ENCODE measurements at regions not wholly inside any gene's neighbourhood (a gene's known extent, or its start where the extent isn't known, plus 50 kb on each side); places are given as distances from the start of the nearest gene placed in this dataset.

DNA sequence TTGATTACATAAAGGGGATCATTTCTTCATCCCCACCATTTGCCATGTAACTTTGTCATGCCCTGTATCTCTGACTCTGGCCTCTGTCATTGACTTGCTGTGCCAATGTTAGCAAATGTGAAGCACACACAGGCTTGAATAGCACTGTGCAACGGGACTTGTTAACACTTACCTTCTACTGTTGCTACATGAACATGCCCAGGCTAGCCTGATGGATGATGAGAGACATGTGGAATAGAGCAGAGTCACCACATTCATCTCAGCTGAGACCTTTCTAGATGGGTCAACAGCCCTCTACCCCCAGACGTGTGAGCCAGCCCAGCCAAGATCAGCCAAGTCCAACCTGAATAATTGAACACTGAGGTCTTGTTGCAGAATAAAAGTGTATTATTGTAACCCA lies 162.1 kb upstream of the SALL1 start:
- no peaks in the 10 kb centered on the region for H3K9me3 Mint-ChIP-seq (ENCODE audit: unreplicated experiment)
- H3K4me1 Mint-ChIP-seq (ENCODE audit: low read depth, unreplicated experiment), result peaks cover 11% of the 10 kb centered on the region
- peak overlapping the region; percentile 79 for H3K27ac Mint-ChIP-seq (ENCODE audit: unreplicated experiment)
- no peaks in the 10 kb centered on the region for H3K27me3 Mint-ChIP-seq (ENCODE audit: unreplicated experiment)
- no peak for DNase-seq
- H3K36me3 Mint-ChIP-seq (ENCODE audit: unreplicated experiment), result no peaks in the 10 kb centered on the region
- no peak overlapping the region for H3K4me3 Mint-ChIP-seq (ENCODE audit: unreplicated experiment)
- TF ChIP-seq, protein P1, sequence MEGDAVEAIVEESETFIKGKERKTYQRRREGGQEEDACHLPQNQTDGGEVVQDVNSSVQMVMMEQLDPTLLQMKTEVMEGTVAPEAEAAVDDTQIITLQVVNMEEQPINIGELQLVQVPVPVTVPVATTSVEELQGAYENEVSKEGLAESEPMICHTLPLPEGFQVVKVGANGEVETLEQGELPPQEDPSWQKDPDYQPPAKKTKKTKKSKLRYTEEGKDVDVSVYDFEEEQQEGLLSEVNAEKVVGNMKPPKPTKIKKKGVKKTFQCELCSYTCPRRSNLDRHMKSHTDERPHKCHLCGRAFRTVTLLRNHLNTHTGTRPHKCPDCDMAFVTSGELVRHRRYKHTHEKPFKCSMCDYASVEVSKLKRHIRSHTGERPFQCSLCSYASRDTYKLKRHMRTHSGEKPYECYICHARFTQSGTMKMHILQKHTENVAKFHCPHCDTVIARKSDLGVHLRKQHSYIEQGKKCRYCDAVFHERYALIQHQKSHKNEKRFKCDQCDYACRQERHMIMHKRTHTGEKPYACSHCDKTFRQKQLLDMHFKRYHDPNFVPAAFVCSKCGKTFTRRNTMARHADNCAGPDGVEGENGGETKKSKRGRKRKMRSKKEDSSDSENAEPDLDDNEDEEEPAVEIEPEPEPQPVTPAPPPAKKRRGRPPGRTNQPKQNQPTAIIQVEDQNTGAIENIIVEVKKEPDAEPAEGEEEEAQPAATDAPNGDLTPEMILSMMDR (IDR thresholded peaks at IDR 0.05; ENCODE audit: partially characterized antibody, unreplicated experiment), result no peak

GRCh38 chr16:51312363-51313150 lies 161.5 kb upstream of the SALL1 start:
- peak overlapping the region; percentile 79 for H3K27ac Mint-ChIP-seq (ENCODE audit: unreplicated experiment)
- no peak for DNase-seq
- peaks cover 11% of the 10 kb centered on the region for H3K4me1 Mint-ChIP-seq (ENCODE audit: low read depth, unreplicated experiment)
- no peaks in the 10 kb centered on the region for H3K27me3 Mint-ChIP-seq (ENCODE audit: unreplicated experiment)
- no peaks in the 10 kb centered on the region for H3K36me3 Mint-ChIP-seq (ENCODE audit: unreplicated experiment)
- TF ChIP-seq, protein P1 (IDR thresholded peaks at IDR 0.05; ENCODE audit: partially characterized antibody, unreplicated experiment), result no peak
- H3K9me3 Mint-ChIP-seq (ENCODE audit: unreplicated experiment), result no peaks in the 10 kb centered on the region
- no peak overlapping the region for H3K4me3 Mint-ChIP-seq (ENCODE audit: unreplicated experiment)

GRCh38 chr16:51310159-51310558 lies 159.1 kb upstream of the SALL1 start:
- DNase-seq, result no peak
- H3K9me3 Mint-ChIP-seq (ENCODE audit: unreplicated experiment), result no peaks in the 10 kb centered on the region
- peaks cover 13% of the 10 kb centered on the region for H3K4me1 Mint-ChIP-seq (ENCODE audit: low read depth, unreplicated experiment)
- TF ChIP-seq, protein P1 (IDR thresholded peaks at IDR 0.05; ENCODE audit: partially characterized antibody, unreplicated experiment), result no peak
- H3K27me3 Mint-ChIP-seq (ENCODE audit: unreplicated experiment), result no peaks in the 10 kb centered on the region
- no peaks in the 10 kb centered on the region for H3K36me3 Mint-ChIP-seq (ENCODE audit: unreplicated experiment)
- H3K4me3 Mint-ChIP-seq (ENCODE audit: unreplicated experiment), result no peak overlapping the region
- no peak overlapping the region for H3K27ac Mint-ChIP-seq (ENCODE audit: unreplicated experiment)

DNA sequence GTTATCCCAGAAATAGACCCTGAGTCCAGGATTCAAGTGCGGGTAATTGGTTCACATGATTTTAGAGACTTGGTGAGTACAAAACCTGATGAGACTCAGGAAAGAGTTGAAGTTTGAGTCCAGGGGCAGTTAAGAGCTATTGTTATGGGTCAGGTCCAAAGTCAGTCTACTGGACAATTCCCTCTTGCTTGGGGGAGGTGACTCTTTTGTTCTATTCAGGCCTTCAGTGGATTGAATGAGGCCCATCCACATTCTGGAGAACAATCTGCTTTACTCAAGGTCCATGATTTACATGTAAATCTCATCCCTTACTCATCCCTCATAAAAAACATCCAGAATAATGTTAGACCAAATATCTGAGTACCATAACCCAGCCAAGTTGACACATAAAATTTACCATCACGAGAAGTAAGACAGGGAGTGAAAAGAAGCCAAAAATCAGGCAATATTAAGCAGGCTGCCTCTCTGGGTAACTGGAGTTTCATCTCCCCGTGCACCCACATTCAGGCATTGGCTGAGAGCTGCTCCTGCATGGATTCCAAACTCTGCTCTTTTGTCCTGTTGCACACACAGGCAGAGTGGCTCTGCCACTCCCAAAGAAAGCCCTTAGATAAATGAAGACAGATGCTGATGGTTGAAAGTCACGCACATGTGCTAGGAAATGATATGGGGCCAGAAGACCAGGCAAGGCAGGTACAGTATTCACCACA lies 156.0 kb upstream of the SALL1 start:
- Mint-ChIP-seq H3K9me3 (ENCODE audit: unreplicated experiment) (no peaks in the 10 kb centered on the region), H3K36me3 (ENCODE audit: unreplicated experiment) (no peaks in the 10 kb centered on the region), H3K4me3 (ENCODE audit: unreplicated experiment) (no peak overlapping the region), H3K27me3 (ENCODE audit: unreplicated experiment) (no peaks in the 10 kb centered on the region), H3K4me1 (ENCODE audit: low read depth, unreplicated experiment) (peaks cover 2% of the 10 kb centered on the region), H3K27ac (ENCODE audit: unreplicated experiment) (no peak overlapping the region)
- TF ChIP-seq, protein P1 (IDR thresholded peaks at IDR 0.05; ENCODE audit: partially characterized antibody, unreplicated experiment), result no peak
- DNase-seq, result no peak

- TF ChIP-seq, protein P1 (IDR thresholded peaks at IDR 0.05; ENCODE audit: partially characterized antibody, unreplicated experiment), result no peak
- Mint-ChIP-seq H3K27me3 (ENCODE audit: unreplicated experiment) (no peaks in the 10 kb centered on the region), H3K27ac (ENCODE audit: unreplicated experiment) (no peak overlapping the region), H3K36me3 (ENCODE audit: unreplicated experiment) (no peaks in the 10 kb centered on the region), H3K4me1 (ENCODE audit: low read depth, unreplicated experiment) (peaks cover 2% of the 10 kb centered on the region), H3K9me3 (ENCODE audit: unreplicated experiment) (no peaks in the 10 kb centered on the region), H3K4me3 (ENCODE audit: unreplicated experiment) (no peak overlapping the region)
- no peak for DNase-seq
Measured at GRCh38 chr16:51306116-51306515, 155.0 kb upstream of the SALL1 start.

Measured in glutamatergic neuron (in vitro differentiated cells).